Smooth muscle cell (in vitro differentiated cells): ENCODE measurements at regions not wholly inside any gene's neighbourhood (a gene's known extent, or its start where the extent isn't known, plus 50 kb on each side); places are given as distances from the start of the nearest gene placed in this dataset.

Experiments used
- DNase-seq: peaks from one replicate; lab custom pipeline; 2025; ENCODE audit not compliant: unreplicated experiment; lab: John Stamatoyannopoulos, UW
- H2AFZ ChIP-seq: fragments of 200-600 bp; sonication (generic); 2 replicates; pipeline ENCODE4 v1.6.0; 2016; ENCODE audit warnings: antibody characterized with exemption, low read depth, mild to moderate bottlenecking
- H3F3A ChIP-seq: fragments of 200-600 bp; sonication (generic); 2 replicates; pipeline ENCODE4 v1.6.0; 2017; ENCODE audit warnings: antibody characterized with exemption, low read depth
- H3K27ac ChIP-seq: fragments of 200-600 bp; sonication (generic); 2 replicates; pipeline ENCODE4 v1.5.1; 2016; ENCODE audit warnings: low read depth, mild to moderate bottlenecking
- H3K27me3 ChIP-seq: fragments of 200-600 bp; sonication (generic); 2 replicates; pipeline ENCODE4 v1.6.1; 2016; ENCODE audit warnings: low read depth, mild to moderate bottlenecking
- H3K36me3 ChIP-seq: fragments of 200-600 bp; sonication (generic); 2 replicates; pipeline ENCODE4 v1.5.1; 2016; ENCODE audit warnings: low read depth
- H3K4me1 ChIP-seq: fragments of 200-600 bp; sonication (generic); 2 replicates; pipeline ENCODE4 v1.5.1; 2016; ENCODE audit warnings: low read depth
- H3K4me2 ChIP-seq: fragments of 200-600 bp; sonication (generic); 2 replicates; pipeline ENCODE4 v1.6.0; 2016; ENCODE audit warnings: mild to moderate bottlenecking
- H3K4me3 ChIP-seq: fragments of 200-600 bp; sonication (generic); 2 replicates; pipeline ENCODE4 v1.5.1; 2016; ENCODE audit warnings: mild to moderate bottlenecking
- H3K79me2 ChIP-seq: fragments of 200-600 bp; sonication (generic); 2 replicates; pipeline ENCODE4 v1.6.0; 2016; ENCODE audit warnings: low read depth, mild to moderate bottlenecking
- H3K9ac ChIP-seq: fragments of 200-600 bp; sonication (generic); 2 replicates; pipeline ENCODE4 v1.6.0; 2016; ENCODE audit warnings: low read depth
- H3K9me3 ChIP-seq: fragments of 200-600 bp; sonication (generic); replicated peaks from 2 replicates; pipeline ENCODE4 v1.5.1; 2016; ENCODE audit warnings: low read depth
- H4K20me1 ChIP-seq: fragments of 200-600 bp; sonication (generic); 2 replicates; pipeline ENCODE4 v1.6.0; 2016; ENCODE audit warnings: low read depth
- WGBS: methylation state at CpG from one replicate; pipeline ENCODE4 v1.1.7; 2016; ENCODE audit warnings: low lambda C conversion rate; 5-methylcytosine and 5-hydroxymethylcytosine counted together
- TF ChIP-seq, protein P1 (sequence below): fragments of 200-600 bp; sonication (generic); IDR thresholded peaks from 2 replicates; pipeline ENCODE4 v1.5.1; 2017; ENCODE audit warnings: borderline replicate concordance, mild to moderate bottlenecking, antibody characterized with exemption; ENCODE audit not compliant: insufficient read depth, poor library complexity, severe bottlenecking

DNA sequence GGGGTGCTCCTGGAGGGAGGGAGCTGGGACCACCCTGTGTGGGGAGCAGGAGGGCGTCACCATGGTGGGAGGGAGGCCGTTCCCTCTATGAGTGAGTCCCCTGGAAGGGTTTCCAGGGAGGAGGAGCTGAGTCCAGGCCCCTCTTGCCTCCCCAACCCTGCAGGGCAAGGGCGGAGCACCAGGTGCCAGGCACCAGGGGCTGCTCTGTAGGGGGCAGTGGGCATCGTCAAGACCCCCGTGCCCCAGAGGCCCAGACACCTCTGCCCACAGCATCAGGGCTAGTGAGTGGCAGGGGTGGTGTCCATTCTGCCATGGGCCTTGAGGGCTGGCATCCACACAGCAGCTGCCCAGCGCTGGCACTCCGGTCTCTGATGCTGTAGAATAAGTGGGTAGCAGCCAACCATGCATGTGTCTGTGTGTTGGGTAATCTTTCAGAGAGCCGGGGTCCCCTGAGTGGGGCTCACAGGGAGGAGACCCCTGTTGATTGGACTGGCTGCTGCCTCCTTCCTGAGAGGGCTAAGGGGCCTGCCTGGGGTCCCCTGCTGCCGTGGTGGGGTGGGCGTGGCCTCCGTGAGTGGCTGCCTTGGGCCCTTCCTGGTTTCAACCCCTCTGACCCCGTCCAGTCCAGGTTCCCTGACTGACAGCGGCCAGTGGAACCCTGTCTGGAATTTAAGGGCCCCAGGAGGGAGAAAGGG is 72.7 kb upstream of the RNU6ATAC start:
- WGBS = 90% methylated on average over 13 of the region's 13 CpGs
- no peak overlapping the region for H3K4me3 ChIP-seq
- DNase-seq = no peak
- H4K20me1 ChIP-seq = no peaks in the 10 kb centered on the region
- no peak overlapping the region for H3K9ac ChIP-seq
- no peak overlapping the region for H3K4me2 ChIP-seq
- no peaks in the 10 kb centered on the region for H3K27me3 ChIP-seq
- no peak overlapping the region for H3K27ac ChIP-seq
- no peaks in the 10 kb centered on the region for H3K79me2 ChIP-seq
- H3F3A ChIP-seq = no peaks in the 10 kb centered on the region
- H3K4me1 ChIP-seq = no peaks in the 10 kb centered on the region
- TF ChIP-seq, protein P1, sequence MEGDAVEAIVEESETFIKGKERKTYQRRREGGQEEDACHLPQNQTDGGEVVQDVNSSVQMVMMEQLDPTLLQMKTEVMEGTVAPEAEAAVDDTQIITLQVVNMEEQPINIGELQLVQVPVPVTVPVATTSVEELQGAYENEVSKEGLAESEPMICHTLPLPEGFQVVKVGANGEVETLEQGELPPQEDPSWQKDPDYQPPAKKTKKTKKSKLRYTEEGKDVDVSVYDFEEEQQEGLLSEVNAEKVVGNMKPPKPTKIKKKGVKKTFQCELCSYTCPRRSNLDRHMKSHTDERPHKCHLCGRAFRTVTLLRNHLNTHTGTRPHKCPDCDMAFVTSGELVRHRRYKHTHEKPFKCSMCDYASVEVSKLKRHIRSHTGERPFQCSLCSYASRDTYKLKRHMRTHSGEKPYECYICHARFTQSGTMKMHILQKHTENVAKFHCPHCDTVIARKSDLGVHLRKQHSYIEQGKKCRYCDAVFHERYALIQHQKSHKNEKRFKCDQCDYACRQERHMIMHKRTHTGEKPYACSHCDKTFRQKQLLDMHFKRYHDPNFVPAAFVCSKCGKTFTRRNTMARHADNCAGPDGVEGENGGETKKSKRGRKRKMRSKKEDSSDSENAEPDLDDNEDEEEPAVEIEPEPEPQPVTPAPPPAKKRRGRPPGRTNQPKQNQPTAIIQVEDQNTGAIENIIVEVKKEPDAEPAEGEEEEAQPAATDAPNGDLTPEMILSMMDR = no peak
- no peaks in the 10 kb centered on the region for H3K9me3 ChIP-seq
- H3K36me3 ChIP-seq = no peaks in the 10 kb centered on the region
- no peak overlapping the region for H2AFZ ChIP-seq

DNA sequence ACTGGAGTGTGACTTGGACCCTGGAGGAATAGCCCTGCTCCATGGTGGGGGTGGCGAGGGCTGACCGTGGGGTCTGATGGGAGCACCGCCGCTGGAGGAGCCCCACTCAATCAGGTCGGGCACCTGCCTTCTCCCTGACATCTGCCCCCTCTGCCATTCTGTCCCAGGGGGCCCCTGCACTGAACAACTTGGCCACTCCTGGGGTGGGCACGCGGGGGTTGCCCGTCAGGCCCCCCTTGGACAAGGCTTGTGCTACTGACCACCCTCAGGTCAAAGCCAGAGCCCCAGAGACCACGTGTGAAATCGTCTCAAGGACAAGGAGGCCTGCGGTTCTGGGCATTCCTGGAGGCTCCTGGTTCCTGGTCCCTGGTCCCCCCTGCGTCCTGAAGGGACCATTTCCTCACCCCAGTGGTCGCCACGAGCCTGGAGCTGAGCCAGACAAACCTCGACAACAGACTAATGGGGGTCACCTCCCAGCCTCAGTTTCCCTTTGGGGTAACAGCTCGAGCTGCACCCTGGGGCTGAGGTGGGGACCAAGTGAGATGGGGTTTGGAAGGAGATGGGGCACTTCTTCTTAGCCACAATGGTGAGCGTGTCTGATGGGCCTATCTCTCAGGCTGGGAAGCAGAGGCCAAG is 73.4 kb upstream of the RNU6ATAC start:
- 94% methylated on average over 17 of the region's 17 CpGs for WGBS
- no peaks in the 10 kb centered on the region for H3K36me3 ChIP-seq
- H3K4me3 ChIP-seq = no peak overlapping the region
- no peaks in the 10 kb centered on the region for H3K27me3 ChIP-seq
- no peaks in the 10 kb centered on the region for H3K9me3 ChIP-seq
- H3K79me2 ChIP-seq = no peaks in the 10 kb centered on the region
- H4K20me1 ChIP-seq = no peaks in the 10 kb centered on the region
- DNase-seq = no peak
- TF ChIP-seq, protein P1 = no peak
- no peak overlapping the region for H3K27ac ChIP-seq
- H3K9ac ChIP-seq = no peak overlapping the region
- H3K4me2 ChIP-seq = no peak overlapping the region
- H2AFZ ChIP-seq = no peak overlapping the region
- no peaks in the 10 kb centered on the region for H3F3A ChIP-seq
- no peaks in the 10 kb centered on the region for H3K4me1 ChIP-seq

GRCh38 chr9:134239130-134239903 is 75.0 kb upstream of the RNU6ATAC start:
- DNase-seq = no peak
- no peaks in the 10 kb centered on the region for H3K79me2 ChIP-seq
- no peaks in the 10 kb centered on the region for H3K36me3 ChIP-seq
- no peak overlapping the region for H3K27ac ChIP-seq
- no peaks in the 10 kb centered on the region for H3K4me1 ChIP-seq
- H3K9me3 ChIP-seq = no peaks in the 10 kb centered on the region
- no peaks in the 10 kb centered on the region for H3K27me3 ChIP-seq
- no peak overlapping the region for H3K4me3 ChIP-seq
- WGBS = 92% methylated on average over 25 of the region's 29 CpGs
- H3K9ac ChIP-seq = no peak overlapping the region
- H2AFZ ChIP-seq = no peak overlapping the region
- H3F3A ChIP-seq = no peaks in the 10 kb centered on the region
- TF ChIP-seq, protein P1 = no peak
- no peak overlapping the region for H3K4me2 ChIP-seq
- no peaks in the 10 kb centered on the region for H4K20me1 ChIP-seq
